ENCODE measurements at regions not wholly inside any gene's neighbourhood (a gene's known extent, or its start where the extent isn't known, plus 50 kb on each side); places are given as distances from the start of the nearest gene placed in this dataset.

DNA sequence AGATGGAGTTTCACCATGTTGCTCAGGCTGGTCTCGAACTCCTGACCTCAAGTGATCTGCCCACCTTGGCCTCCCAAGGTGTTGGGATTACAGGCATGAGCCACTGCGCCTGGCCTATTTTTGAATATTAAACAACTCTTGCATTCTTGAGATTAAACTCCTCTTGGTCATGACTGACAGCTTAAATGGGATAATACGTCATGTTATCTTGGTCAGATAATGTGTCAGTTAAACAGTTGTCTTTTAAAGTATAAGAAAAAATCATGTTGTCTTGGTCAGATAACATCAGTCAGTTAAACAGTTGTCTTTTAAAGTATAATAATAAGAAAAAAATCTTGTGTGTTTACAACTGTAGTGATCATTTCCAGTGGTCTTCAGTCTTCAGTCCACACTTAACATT is 73.6 kb upstream of the SYPL1 start:
- TF ChIP-seq EP300 (IDR thresholded peaks at IDR 0.05; ENCODE audit: borderline replicate concordance in 1 of 2, low read depth in 1 of 2, low read length in 1 of 2) (no peak), FOSL2 (IDR thresholded peaks at IDR 0.05; ENCODE audit: borderline replicate concordance, low read depth) (no peak), SIN3A (IDR thresholded peaks at IDR 0.05; ENCODE audit: borderline replicate concordance, low read depth, low read length) (no peak), POLR2AphosphoS5 (IDR thresholded peaks at IDR 0.05; ENCODE audit: low read depth, low read length) (no peak), PBX3 (IDR thresholded peaks at IDR 0.05) (no peak)
- TF ChIP-seq, protein P1, sequence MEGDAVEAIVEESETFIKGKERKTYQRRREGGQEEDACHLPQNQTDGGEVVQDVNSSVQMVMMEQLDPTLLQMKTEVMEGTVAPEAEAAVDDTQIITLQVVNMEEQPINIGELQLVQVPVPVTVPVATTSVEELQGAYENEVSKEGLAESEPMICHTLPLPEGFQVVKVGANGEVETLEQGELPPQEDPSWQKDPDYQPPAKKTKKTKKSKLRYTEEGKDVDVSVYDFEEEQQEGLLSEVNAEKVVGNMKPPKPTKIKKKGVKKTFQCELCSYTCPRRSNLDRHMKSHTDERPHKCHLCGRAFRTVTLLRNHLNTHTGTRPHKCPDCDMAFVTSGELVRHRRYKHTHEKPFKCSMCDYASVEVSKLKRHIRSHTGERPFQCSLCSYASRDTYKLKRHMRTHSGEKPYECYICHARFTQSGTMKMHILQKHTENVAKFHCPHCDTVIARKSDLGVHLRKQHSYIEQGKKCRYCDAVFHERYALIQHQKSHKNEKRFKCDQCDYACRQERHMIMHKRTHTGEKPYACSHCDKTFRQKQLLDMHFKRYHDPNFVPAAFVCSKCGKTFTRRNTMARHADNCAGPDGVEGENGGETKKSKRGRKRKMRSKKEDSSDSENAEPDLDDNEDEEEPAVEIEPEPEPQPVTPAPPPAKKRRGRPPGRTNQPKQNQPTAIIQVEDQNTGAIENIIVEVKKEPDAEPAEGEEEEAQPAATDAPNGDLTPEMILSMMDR (IDR thresholded peaks at IDR 0.05), result no peak
